ENCODE measurements at regions not wholly inside any gene's neighbourhood (a gene's known extent, or its start where the extent isn't known, plus 50 kb on each side); places are given as distances from the start of the nearest gene placed in this dataset.
"Not testable (repeated sequence)": the region's sequence is repeated elsewhere in the genome, so short reads cannot be mapped to it uniquely, and the experiment has no call there.

DNA sequence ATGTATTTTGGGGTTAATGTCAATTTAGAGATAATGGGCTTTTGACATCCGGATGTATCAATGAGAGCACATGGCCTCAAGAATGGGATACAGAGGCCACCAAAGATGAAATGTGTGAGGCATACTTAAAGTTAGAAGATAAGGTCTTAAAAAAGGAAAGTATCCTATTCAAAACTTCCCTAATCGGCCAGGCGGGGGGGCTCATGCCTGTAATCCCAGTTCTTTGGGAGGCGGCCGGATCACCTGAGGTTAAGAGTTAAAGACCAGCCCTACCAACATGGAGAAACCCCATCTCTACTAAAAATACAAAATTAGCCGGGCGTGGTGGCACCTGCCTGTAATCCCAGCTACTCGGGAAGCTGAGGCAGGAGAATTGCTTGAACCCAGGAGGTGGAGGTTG, 421.3 kb upstream of the SLITRK5 start:
- not testable (repeated sequence) for H3K4me1 Mint-ChIP-seq; H2BK5ac ChIP-seq (ENCODE audit: insufficient read length, low read length); H4K5ac ChIP-seq (ENCODE audit: insufficient read length, low read depth, low read length); H3K4me2 ChIP-seq (ENCODE audit: insufficient read depth, insufficient read length, low read length); H3T11ph ChIP-seq (ENCODE audit: low read length); H3K9me3 Mint-ChIP-seq; H3K23me2 ChIP-seq (ENCODE audit: insufficient read length, low read depth, low read length, poor library complexity, severe bottlenecking); H4K8ac ChIP-seq (replicated peaks; ENCODE audit: insufficient read length, low read depth, low read length); H2AFZ ChIP-seq (ENCODE audit: low read length); H3K27me3 ChIP-seq (ENCODE audit: insufficient read depth, low read length); H3K56ac ChIP-seq (ENCODE audit: insufficient read length, low read depth, low read length); H3K27me3 Mint-ChIP-seq (ENCODE audit: low read depth); H3K4me3 Mint-ChIP-seq; H3K4ac ChIP-seq (ENCODE audit: low read depth, low read length); H3K23ac ChIP-seq (ENCODE audit: insufficient read length, low read depth, low read length); H3K9ac ChIP-seq (ENCODE audit: extremely low read depth, insufficient read length, low read length); H3K36me3 Mint-ChIP-seq (ENCODE audit: insufficient read depth in 1 of 3, low read depth in 3 of 3); H2AK5ac ChIP-seq (ENCODE audit: insufficient read length, low read length); H3K79me2 ChIP-seq (ENCODE audit: insufficient read depth, low read length); H2BK12ac ChIP-seq (ENCODE audit: insufficient read length, low read depth, low read length); H3K4me1 ChIP-seq (ENCODE audit: insufficient read depth, low read length); H2BK15ac ChIP-seq (ENCODE audit: low read depth, low read length); H4K91ac ChIP-seq (ENCODE audit: insufficient read length, low read depth, low read length); H2BK120ac ChIP-seq (ENCODE audit: low read depth, low read length, poor library complexity, severe bottlenecking); H3K27ac Mint-ChIP-seq; H3K79me1 ChIP-seq (ENCODE audit: insufficient read depth, low read depth, low read length, poor library complexity, severe bottlenecking); H4K20me1 ChIP-seq (ENCODE audit: control insufficient read depth, insufficient read depth, insufficient read length); H3K27ac ChIP-seq (ENCODE audit: insufficient read length, low read depth, low read length); H3K14ac ChIP-seq (ENCODE audit: insufficient read depth, low read length); H2BK20ac ChIP-seq (ENCODE audit: low read depth, low read length, poor library complexity, severe bottlenecking); H3K18ac ChIP-seq (ENCODE audit: insufficient read length, low read depth, low read length); H3K9me3 ChIP-seq (ENCODE audit: control insufficient read depth, low read depth, low read length)
- TF ChIP-seq CTCF (conservative IDR thresholded peaks at IDR 0.05), result peak; percentile 52; the same call in 2 of the 3 replicates
- DNase-seq, result peak; percentile 39
- no CpG with 5 or more reads among the region's 8 CpGs for WGBS (ENCODE audit: extremely low coverage, insufficient read length, low lambda C conversion rate)

All from H9 (cell line).